H9 (cell line): ENCODE measurements at regions not wholly inside any gene's neighbourhood (a gene's known extent, or its start where the extent isn't known, plus 50 kb on each side); places are given as distances from the start of the nearest gene placed in this dataset.
"Not testable (repeated sequence)": the region's sequence is repeated elsewhere in the genome, so short reads cannot be mapped to it uniquely, and the experiment has no call there.

Experiments used
- DNase-seq: peaks from one replicate; pipeline ENCODE4 v3.0.0-alpha.2; 2017
- H2AFZ ChIP-seq: one replicate; pipeline ENCODE4 v1.6.1; 2013; ENCODE audit warnings: mild to moderate bottlenecking, low read length, control low read depth, moderate library complexity
- H2AK5ac ChIP-seq: 2 replicates; pipeline ENCODE4 v1.6.1; 2013; ENCODE audit warnings: low read length, control low read depth, mixed read lengths; ENCODE audit not compliant: insufficient read length
- H2BK120ac ChIP-seq: one replicate; pipeline ENCODE4 v1.6.1; 2013; ENCODE audit warnings: low read depth, mild to moderate bottlenecking, low read length, control low read depth, inconsistent platforms; ENCODE audit not compliant: poor library complexity, severe bottlenecking
- H2BK12ac ChIP-seq: 2 replicates; pipeline ENCODE4 v1.6.1; 2013; ENCODE audit warnings: low read length, control low read depth, mixed read lengths, low read depth; ENCODE audit not compliant: insufficient read length
- H2BK15ac ChIP-seq: 2 replicates; pipeline ENCODE4 v1.6.1; 2013; ENCODE audit warnings: low read depth, low read length, control low read depth
- H2BK20ac ChIP-seq: one replicate; pipeline ENCODE4 v1.6.1; 2013; ENCODE audit warnings: low read depth, mild to moderate bottlenecking, low read length, control low read depth, inconsistent platforms; ENCODE audit not compliant: poor library complexity, severe bottlenecking
- H2BK5ac ChIP-seq: 2 replicates; pipeline ENCODE4 v1.6.1; 2013; ENCODE audit warnings: low read length, control low read depth, mixed read lengths; ENCODE audit not compliant: insufficient read length
- H3K14ac ChIP-seq: 2 replicates; pipeline ENCODE4 v1.6.1; 2013; ENCODE audit warnings: low read length, control low read depth; ENCODE audit not compliant: insufficient read depth
- H3K18ac ChIP-seq: 2 replicates; pipeline ENCODE4 v1.6.1; 2013; ENCODE audit warnings: low read depth, mild to moderate bottlenecking, mixed read lengths, low read length, control low read depth; ENCODE audit not compliant: insufficient read length
- H3K23ac ChIP-seq: 2 replicates; pipeline ENCODE4 v1.6.1; 2013; ENCODE audit warnings: low read length, control low read depth, mixed read lengths, low read depth; ENCODE audit not compliant: insufficient read length
- H3K23me2 ChIP-seq: 2 replicates; pipeline ENCODE4 v1.6.1; 2013; ENCODE audit warnings: low read depth, mild to moderate bottlenecking, mixed read lengths, low read length, control low read depth; ENCODE audit not compliant: insufficient read length, poor library complexity, severe bottlenecking
- H3K27ac ChIP-seq: 2 replicates; pipeline ENCODE4 v1.5.1; 2013; ENCODE audit warnings: low read length, control low read depth, mixed read lengths, low read depth; ENCODE audit not compliant: insufficient read length
- H3K27me3 ChIP-seq: 2 replicates; pipeline ENCODE4 v1.6.1; 2013; ENCODE audit warnings: low read length, control low read depth, inconsistent platforms; ENCODE audit not compliant: insufficient read depth
- H3K4ac ChIP-seq: 2 replicates; pipeline ENCODE4 v1.6.1; 2013; ENCODE audit warnings: low read depth, mild to moderate bottlenecking, control low read depth, inconsistent platforms, low read length, moderate library complexity
- H3K4me1 ChIP-seq: 2 replicates; pipeline ENCODE4 v1.6.1; 2013; ENCODE audit warnings: low read length, control low read depth, inconsistent platforms; ENCODE audit not compliant: insufficient read depth
- H3K4me2 ChIP-seq: 2 replicates; pipeline ENCODE4 v1.6.1; 2013; ENCODE audit warnings: low read length, control low read depth, mixed read lengths; ENCODE audit not compliant: insufficient read length, insufficient read depth
- H3K56ac ChIP-seq: 2 replicates; pipeline ENCODE4 v1.6.1; 2013; ENCODE audit warnings: low read depth, mild to moderate bottlenecking, mixed read lengths, low read length, control low read depth; ENCODE audit not compliant: insufficient read length
- H3K79me1 ChIP-seq: 2 replicates; pipeline ENCODE4 v1.6.1; 2013; ENCODE audit warnings: low read depth, mild to moderate bottlenecking, moderate library complexity, low read length, control low read depth, inconsistent platforms; ENCODE audit not compliant: insufficient read depth, poor library complexity, severe bottlenecking
- H3K79me2 ChIP-seq: 2 replicates; pipeline ENCODE4 v1.6.1; 2013; ENCODE audit warnings: low read length, control low read depth, inconsistent platforms; ENCODE audit not compliant: insufficient read depth
- H3K9ac ChIP-seq: 2 replicates; pipeline ENCODE4 v1.6.1; 2013; ENCODE audit warnings: low read length, control low read depth, mixed read lengths; ENCODE audit not compliant: insufficient read length; ENCODE audit errors: extremely low read depth
- H3K9me3 ChIP-seq: one replicate; pipeline ENCODE4 v1.6.1; 2013; ENCODE audit warnings: low read depth, low read length, inconsistent platforms; ENCODE audit not compliant: control insufficient read depth
- H3T11ph ChIP-seq: one replicate; pipeline ENCODE4 v1.6.1; 2013; ENCODE audit warnings: mild to moderate bottlenecking, low read length, control low read depth, inconsistent platforms
- H4K20me1 ChIP-seq: one replicate; pipeline ENCODE4 v1.6.1; 2013; ENCODE audit not compliant: control insufficient read depth, insufficient read length, insufficient read depth
- H4K5ac ChIP-seq: 2 replicates; pipeline ENCODE4 v1.6.1; 2013; ENCODE audit warnings: low read depth, mild to moderate bottlenecking, mixed read lengths, low read length, control low read depth; ENCODE audit not compliant: insufficient read length
- H4K8ac ChIP-seq: replicated peaks from 2 replicates; pipeline ENCODE4 v1.6.1; 2013; ENCODE audit warnings: low read length, control low read depth, mixed read lengths, low read depth; ENCODE audit not compliant: insufficient read length
- H4K91ac ChIP-seq: 2 replicates; pipeline ENCODE4 v1.6.1; 2013; ENCODE audit warnings: low read depth, mild to moderate bottlenecking, moderate library complexity, mixed read lengths, low read length, control low read depth; ENCODE audit not compliant: insufficient read length
- H3K27ac Mint-ChIP-seq, 3 experiments: 2 replicates in 2 of 3; 3 replicates in 1 of 3; pipeline ENCODE4 v1.8.0; 2020 to 2021; ENCODE audit warnings: mixed read lengths in 3 of 3, mild to moderate bottlenecking in 1 of 3, moderate library complexity in 1 of 3
- H3K27me3 Mint-ChIP-seq: 2 replicates; pipeline ENCODE4 v1.8.0; 2021; ENCODE audit warnings: low read depth, mild to moderate bottlenecking, moderate library complexity, mixed read lengths
- H3K36me3 Mint-ChIP-seq, 3 experiments: 2 replicates in 2 of 3; 3 replicates in 1 of 3; pipeline ENCODE4 v1.8.0; 2020 to 2021; ENCODE audit warnings: low read depth in 3 of 3, mixed read lengths in 3 of 3; ENCODE audit not compliant: insufficient read depth in 1 of 3
- H3K4me1 Mint-ChIP-seq, 2 experiments: 2 replicates each; pipeline ENCODE4 v1.8.0; 2020; ENCODE audit warnings: mixed read lengths in 2 of 2
- H3K4me3 Mint-ChIP-seq, 2 experiments: 2 replicates in 1 of 2; 3 replicates in 1 of 2; pipeline ENCODE4 v1.8.0; 2020 to 2021; ENCODE audit warnings: mild to moderate bottlenecking in 2 of 2, mixed read lengths in 2 of 2, moderate library complexity in 1 of 2
- H3K9me3 Mint-ChIP-seq, 2 experiments: 2 replicates in 1 of 2; 3 replicates in 1 of 2; pipeline ENCODE4 v1.8.0; 2020; ENCODE audit warnings: mild to moderate bottlenecking in 2 of 2, mixed read lengths in 2 of 2, moderate library complexity in 1 of 2
- WGBS: extraction: QIAGEN DNeasy Blood & Tissue Kit; methylation state at CpG from one replicate; pipeline ENCODE4 v1.1.7; 2013; ENCODE audit warnings: missing lambda C conversion rate, low lambda C conversion rate, mixed read lengths; ENCODE audit not compliant: insufficient read length; ENCODE audit errors: extremely low coverage; 5-methylcytosine and 5-hydroxymethylcytosine counted together

- H3K36me3 Mint-ChIP-seq, H3K4me2 ChIP-seq, H2BK15ac ChIP-seq, H3K9ac ChIP-seq, H4K20me1 ChIP-seq, H2BK12ac ChIP-seq, H3K4me1 Mint-ChIP-seq, DNase-seq, H3K23ac ChIP-seq, H4K91ac ChIP-seq, H2BK20ac ChIP-seq, H3K56ac ChIP-seq, H2AFZ ChIP-seq, H3K79me1 ChIP-seq, H3K79me2 ChIP-seq, H3K4me1 ChIP-seq, H3K27ac ChIP-seq, H3K14ac ChIP-seq, H3K4me3 Mint-ChIP-seq, H3K23me2 ChIP-seq, H4K8ac ChIP-seq, H4K5ac ChIP-seq, H3K27ac Mint-ChIP-seq, H3K27me3 Mint-ChIP-seq, H3K18ac ChIP-seq, H3T11ph ChIP-seq, H2AK5ac ChIP-seq, H3K27me3 ChIP-seq, H3K9me3 ChIP-seq, H2BK120ac ChIP-seq, H2BK5ac ChIP-seq, H3K4ac ChIP-seq: not testable (repeated sequence)
- WGBS = no CpG with 5 or more reads among the region's 1 CpG
- peaks cover 36 to 62% of the 10 kb centered on the region in 2 experiments for H3K9me3 Mint-ChIP-seq
Measured at GRCh38 chr2:90047776-90048175, 1356.3 kb downstream of the RPIA start.

GRCh38 chr2:90052113-90052631, 1360.7 kb downstream of the RPIA start:
- not testable (repeated sequence) for H2BK15ac ChIP-seq, H4K5ac ChIP-seq, H2BK12ac ChIP-seq, H4K20me1 ChIP-seq, H3K79me1 ChIP-seq, H3K4me1 ChIP-seq, H2BK5ac ChIP-seq, H3K27ac ChIP-seq, H3K27me3 ChIP-seq, H3K23ac ChIP-seq, H3K4me2 ChIP-seq, H4K91ac ChIP-seq, H3K14ac ChIP-seq, H2AFZ ChIP-seq, DNase-seq, H3K27me3 Mint-ChIP-seq, H3K9me3 ChIP-seq, H3K27ac Mint-ChIP-seq, H2AK5ac ChIP-seq, H2BK20ac ChIP-seq, H3K79me2 ChIP-seq, H2BK120ac ChIP-seq, H3K23me2 ChIP-seq, H3T11ph ChIP-seq, H3K4me1 Mint-ChIP-seq, H3K18ac ChIP-seq, H3K9ac ChIP-seq, H3K4me3 Mint-ChIP-seq, H3K36me3 Mint-ChIP-seq, H3K4ac ChIP-seq, H3K56ac ChIP-seq, H4K8ac ChIP-seq
- H3K9me3 Mint-ChIP-seq = peaks cover 22 to 62% of the 10 kb centered on the region in 2 experiments
